Epithelial cell of proximal tubule (primary cell): ENCODE measurements at regions not wholly inside any gene's neighbourhood (a gene's known extent, or its start where the extent isn't known, plus 50 kb on each side); places are given as distances from the start of the nearest gene placed in this dataset.
"Not testable (repeated sequence)": the region's sequence is repeated elsewhere in the genome, so short reads cannot be mapped to it uniquely, and the experiment has no call there.

Experiments
- DNase-seq: peaks from one replicate; pipeline ENCODE4 v3.0.0-alpha.2; 2011; ENCODE audit warnings: low read depth
- H3K4me3 ChIP-seq: 2 replicates; pipeline ENCODE4 v1.5.1; 2011; ENCODE audit warnings: low read depth, mild to moderate bottlenecking, low read length
- TF ChIP-seq, protein P1 (sequence below): conservative IDR thresholded peaks from 2 replicates; pipeline ENCODE4 v1.5.1; 2012; ENCODE audit warnings: low read depth, mild to moderate bottlenecking, low read length

DNA sequence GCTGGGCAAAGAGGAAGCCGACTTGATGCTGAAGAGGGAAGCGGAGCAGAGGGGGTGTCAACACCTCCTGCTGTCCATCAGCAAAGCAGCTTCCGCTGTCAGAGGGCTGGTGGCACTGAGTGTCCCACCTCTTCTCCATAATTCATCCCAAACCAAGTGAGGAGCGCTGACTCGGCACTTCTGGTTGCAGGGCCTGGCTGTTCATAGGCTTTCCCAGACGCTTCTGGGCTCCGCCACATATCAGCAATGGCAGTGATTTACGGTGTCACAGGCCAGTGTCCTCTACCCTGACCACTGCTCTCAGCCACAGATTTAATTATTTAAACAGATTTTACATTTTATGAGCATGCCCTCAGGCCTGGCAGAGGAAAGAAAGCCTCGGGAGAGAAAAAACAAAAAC lies 70.1 kb upstream of the TENM4 start:
- DNase-seq, result no peak
- TF ChIP-seq, protein P1, sequence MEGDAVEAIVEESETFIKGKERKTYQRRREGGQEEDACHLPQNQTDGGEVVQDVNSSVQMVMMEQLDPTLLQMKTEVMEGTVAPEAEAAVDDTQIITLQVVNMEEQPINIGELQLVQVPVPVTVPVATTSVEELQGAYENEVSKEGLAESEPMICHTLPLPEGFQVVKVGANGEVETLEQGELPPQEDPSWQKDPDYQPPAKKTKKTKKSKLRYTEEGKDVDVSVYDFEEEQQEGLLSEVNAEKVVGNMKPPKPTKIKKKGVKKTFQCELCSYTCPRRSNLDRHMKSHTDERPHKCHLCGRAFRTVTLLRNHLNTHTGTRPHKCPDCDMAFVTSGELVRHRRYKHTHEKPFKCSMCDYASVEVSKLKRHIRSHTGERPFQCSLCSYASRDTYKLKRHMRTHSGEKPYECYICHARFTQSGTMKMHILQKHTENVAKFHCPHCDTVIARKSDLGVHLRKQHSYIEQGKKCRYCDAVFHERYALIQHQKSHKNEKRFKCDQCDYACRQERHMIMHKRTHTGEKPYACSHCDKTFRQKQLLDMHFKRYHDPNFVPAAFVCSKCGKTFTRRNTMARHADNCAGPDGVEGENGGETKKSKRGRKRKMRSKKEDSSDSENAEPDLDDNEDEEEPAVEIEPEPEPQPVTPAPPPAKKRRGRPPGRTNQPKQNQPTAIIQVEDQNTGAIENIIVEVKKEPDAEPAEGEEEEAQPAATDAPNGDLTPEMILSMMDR, result no peak
- no peak overlapping the region for H3K4me3 ChIP-seq

DNA sequence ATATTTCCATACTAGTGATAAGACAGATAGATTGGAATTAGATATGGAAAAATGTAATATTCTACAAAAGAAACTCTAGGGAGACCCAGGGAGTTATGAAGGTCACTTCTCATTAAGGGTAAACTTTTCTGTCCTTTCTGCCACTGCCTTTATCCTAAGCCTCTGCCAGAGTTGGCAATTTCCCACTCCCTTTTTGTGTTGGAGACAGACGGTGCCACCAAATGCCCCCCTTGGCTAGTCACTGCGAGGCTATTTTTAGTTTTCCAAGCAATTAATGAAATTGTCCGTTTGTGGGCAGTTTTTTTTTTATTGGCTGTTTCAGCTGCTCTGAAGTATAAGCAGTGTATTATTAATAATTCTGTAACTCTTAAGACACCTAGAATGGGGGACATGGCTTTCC lies 67.6 kb upstream of the TENM4 start:
- no peak overlapping the region for H3K4me3 ChIP-seq
- TF ChIP-seq, protein P1, result no peak
- no peak for DNase-seq

DNA sequence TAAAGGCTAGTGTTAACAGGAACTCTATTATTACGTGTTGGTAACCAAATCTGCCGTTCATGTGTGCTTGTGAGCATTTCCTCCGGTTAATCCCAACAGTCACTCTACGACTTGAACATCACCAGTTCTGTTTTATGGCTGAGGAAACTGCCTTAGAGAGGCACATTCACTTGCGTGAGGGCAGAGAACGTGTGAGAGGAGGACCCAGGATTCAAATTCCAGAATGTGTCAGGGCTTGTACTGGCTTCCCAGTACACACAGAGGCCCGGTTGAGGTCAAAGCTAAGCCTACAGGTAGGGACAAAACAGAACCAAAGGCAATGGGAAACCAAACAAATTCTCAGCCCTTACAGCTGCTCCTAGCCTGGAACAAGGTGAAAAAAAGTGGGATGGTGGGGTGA lies 66.9 kb upstream of the TENM4 start:
- DNase-seq, result no peak
- TF ChIP-seq, protein P1, result no peak
- H3K4me3 ChIP-seq, result no peak overlapping the region

DNA sequence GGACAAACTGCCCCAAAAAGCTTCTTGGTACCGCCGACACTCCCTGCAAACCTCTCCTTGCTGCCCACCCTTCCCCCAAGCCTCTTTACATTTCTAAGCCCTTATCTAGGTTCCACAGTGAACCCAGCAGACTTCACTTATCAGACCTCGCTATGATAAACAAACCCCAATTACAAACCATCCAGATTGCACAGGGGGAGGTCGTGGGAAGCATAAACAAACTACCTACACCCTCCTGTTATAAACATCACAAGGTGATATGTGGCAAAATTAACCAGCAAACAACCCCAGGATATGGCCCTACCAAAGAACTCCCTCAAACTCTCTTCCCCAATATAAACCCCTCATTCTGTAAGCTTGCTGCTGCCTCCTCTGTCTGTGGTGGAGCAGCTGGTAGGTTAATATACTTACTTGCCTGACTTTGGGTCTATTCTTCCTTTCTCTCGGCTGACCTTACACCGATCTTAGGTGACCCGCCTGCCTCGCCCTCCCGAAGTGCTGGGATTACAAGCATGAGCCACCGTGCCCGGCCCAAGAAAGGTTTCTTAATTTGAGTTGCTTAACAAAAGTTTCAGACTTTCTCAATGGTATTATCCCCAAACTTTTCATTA lies 66.0 kb upstream of the TENM4 start:
- no peak for DNase-seq
- no peak overlapping the region for H3K4me3 ChIP-seq
- TF ChIP-seq, protein P1, result no peak

DNA sequence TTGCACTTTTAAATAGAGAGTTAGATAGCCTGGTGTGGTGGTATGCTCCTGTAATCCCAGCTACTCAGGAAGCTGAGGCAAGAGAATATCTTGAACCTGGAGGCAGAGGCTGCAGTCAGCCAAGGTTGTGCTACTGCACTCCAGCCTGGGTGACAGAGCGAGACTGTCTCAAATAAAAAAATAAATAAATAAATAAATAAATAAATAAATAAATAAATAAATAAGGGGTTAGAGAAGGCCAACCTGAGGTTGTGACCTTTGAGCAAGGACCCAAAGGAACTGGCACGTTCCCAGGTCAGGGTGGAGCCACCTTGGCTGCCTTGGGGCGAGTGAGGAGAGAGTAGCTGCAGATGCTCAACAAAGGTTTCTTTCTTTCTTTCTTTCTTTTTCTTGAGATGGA lies 65.3 kb upstream of the TENM4 start:
- no peak for DNase-seq
- TF ChIP-seq, protein P1, result no peak

DNA sequence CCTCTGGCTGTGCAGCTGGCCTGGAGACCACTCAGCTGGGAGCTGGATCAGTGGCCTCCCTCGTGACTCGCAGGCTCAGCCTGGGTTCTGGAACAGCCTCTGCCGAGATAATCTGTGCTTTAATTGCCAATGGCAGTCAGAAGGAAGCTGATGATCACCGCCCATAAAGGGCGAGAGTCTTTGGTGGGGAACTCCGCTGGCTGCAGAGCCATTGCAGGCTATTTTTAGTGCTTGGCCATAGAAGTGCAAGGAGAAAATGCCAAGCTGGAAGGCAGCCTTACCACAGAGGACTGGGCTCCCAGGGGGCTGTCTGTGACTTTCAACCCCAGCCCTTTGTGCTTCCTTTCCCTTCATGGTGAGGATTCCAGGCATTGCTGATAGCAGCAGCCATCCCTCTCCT lies 62.2 kb upstream of the TENM4 start:
- TF ChIP-seq, protein P1, result no peak
- DNase-seq, result no peak

More for the DNA sequence above, 65.3 kb upstream of the TENM4 start:
- H3K4me3 ChIP-seq, result no peak overlapping the region

DNA sequence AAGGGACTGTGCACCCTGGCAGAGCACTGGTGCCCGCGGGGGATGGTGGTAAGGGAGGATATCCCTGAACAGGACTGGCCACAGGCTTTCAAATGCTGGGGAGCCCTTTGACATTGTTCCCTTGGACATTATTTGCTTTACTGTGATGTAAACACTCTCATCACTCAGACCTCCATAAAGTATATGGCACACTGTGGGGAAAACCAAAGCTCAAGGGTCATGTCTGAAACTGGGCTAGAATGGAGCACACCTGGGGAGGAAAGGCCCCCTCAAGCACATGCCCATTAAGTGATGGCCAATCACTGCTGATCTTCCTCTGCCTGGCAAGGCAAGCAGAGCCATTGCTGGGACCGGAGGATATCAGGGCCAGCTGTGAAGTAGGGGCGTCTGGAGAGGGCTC lies 60.9 kb upstream of the TENM4 start:
- TF ChIP-seq, protein P1, result no peak
- H3K4me3 ChIP-seq, result no peak overlapping the region
- no peak for DNase-seq

More for the DNA sequence above, 62.2 kb upstream of the TENM4 start:
- H3K4me3 ChIP-seq, result no peak overlapping the region

DNA sequence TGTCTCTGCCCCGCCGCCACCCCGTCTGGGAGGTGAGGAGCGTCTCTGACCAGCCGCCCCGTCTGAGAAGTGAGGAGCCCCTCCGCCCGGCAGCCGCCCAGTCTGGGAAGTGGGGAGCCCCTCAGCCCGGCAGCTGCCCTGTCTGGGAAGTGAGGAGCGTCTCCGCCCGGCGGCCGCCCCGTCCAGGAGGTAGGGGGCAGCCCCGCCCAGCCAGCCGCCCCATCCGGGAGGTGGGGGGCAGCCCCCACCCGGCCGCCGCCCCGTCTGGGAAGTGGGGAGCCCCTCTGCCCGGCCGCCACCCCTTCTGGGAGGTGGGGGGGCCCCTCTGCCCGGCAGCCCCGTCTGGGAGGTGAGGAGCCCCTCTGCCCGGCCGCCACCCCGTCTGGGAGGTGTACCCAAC lies 59.1 kb upstream of the TENM4 start:
- DNase-seq, H3K4me3 ChIP-seq: not testable (repeated sequence)
